Esophagus squamous epithelium (tissue), 5 donors: ENCODE measurements at regions not wholly inside any gene's neighbourhood (a gene's known extent, or its start where the extent isn't known, plus 50 kb on each side); places are given as distances from the start of the nearest gene placed in this dataset.

Experiments
- DNase-seq: peaks from one replicate; lab custom pipeline; 2025; lab: John Stamatoyannopoulos, UW
- H3K27ac ChIP-seq, 4 donors: fragments of 200-600 bp; sonication (generic); one replicate each; pipeline ENCODE4 v1.5.1; 2016 to 2019; ENCODE audit warnings: mild to moderate bottlenecking in 1 of 4
- H3K27me3 ChIP-seq, 4 donors: fragments of 200-600 bp; sonication (generic); 1 replicate in 3 of 4; 2 replicates in 1 of 4; pipeline versions ENCODE4 v1.5.1 to v1.6.0; 2017 to 2021; ENCODE audit warnings: antibody characterized with exemption in 1 of 4
- H3K36me3 ChIP-seq, 3 donors: fragments of 200-600 bp; sonication (generic); one replicate each; pipeline ENCODE4 v1.5.1; 2016 to 2019
- H3K4me1 ChIP-seq, 3 donors: fragments of 200-600 bp; sonication (generic); one replicate each; pipeline ENCODE4 v1.5.1; 2017 to 2019
- H3K4me3 ChIP-seq, 4 donors: fragments of 200-600 bp; sonication (generic); 1 replicate in 3 of 4; 2 replicates in 1 of 4; pipeline ENCODE4 v1.5.1; 2016 to 2019; ENCODE audit warnings: mild to moderate bottlenecking in 2 of 4, moderate library complexity in 1 of 4
- H3K9me3 ChIP-seq, 3 donors: fragments of 200-600 bp; sonication (generic); one replicate each; pipeline ENCODE4 v1.5.1; 2016 to 2019
- POLR2A ChIP-seq, 4 donors: fragments of 450-650 bp; IDR thresholded peaks; one replicate each; pipeline ENCODE4 v1.6.1; 2017; ENCODE audit warnings: antibody characterized with exemption in 4 of 4, mild to moderate bottlenecking in 4 of 4, moderate library complexity in 3 of 4
- WGBS, 2 donors: methylation state at CpG; one replicate each; pipeline ENCODE4 v1.1.5; 2018; 5-methylcytosine and 5-hydroxymethylcytosine counted together
- intact Hi-C: fragments of 100-400 bp; cut with DNase I; formaldehyde crosslinking; loops from one replicate; pipeline ENCODE4 v1.15.0; 2022
- TF ChIP-seq, protein P1 (sequence below), 6 experiments: fragments of 450-650 bp in 4 of 6; fragments of 200-600 bp in 2 of 6; sonication (generic) in 2 of 6; IDR thresholded peaks; one replicate each; pipeline ENCODE4 v1.5.1; 2016 to 2019; ENCODE audit warnings: antibody characterized with exemption in 6 of 6, mild to moderate bottlenecking in 4 of 6, moderate library complexity in 4 of 6
- donor health status: DM: yes; HTN: yes; CAD: no.

DNA sequence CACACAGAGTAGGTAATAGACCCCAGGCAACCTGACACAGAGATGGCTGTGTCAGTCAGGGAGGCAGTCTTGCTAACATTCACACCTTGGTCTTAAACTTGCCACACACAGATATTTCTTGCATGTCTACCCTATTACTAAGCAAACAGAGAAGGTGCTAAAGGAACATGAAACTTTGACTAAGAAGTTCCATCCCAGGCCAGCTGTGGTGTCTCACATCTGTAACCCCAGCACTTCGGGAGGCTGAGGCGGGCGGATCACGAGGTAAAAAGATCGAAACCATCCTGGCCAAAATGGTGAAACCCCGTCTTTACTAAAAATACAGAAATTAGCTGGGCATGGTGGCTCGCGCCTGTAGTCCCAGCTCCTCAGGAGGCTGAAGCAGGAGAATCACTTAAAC, 222.4 kb upstream of the JARID2 start:
- Histone ChIP-seq H3K27ac (no peak overlapping the region), H3K4me1 (peaks cover 0 to 5% (median 4%) of the 10 kb centered on the region in 3 donors), H3K4me3 (no peak overlapping the region), H3K36me3 (no peaks in the 10 kb centered on the region), H3K27me3 (no peaks in the 10 kb centered on the region), H3K9me3 (no peaks in the 10 kb centered on the region)
- intact Hi-C loops, result no loop called here
- 86 to 96% methylated on average over 7 to 8 of the region's 8 CpGs for WGBS, 2 donors
- TF ChIP-seq, protein P1, sequence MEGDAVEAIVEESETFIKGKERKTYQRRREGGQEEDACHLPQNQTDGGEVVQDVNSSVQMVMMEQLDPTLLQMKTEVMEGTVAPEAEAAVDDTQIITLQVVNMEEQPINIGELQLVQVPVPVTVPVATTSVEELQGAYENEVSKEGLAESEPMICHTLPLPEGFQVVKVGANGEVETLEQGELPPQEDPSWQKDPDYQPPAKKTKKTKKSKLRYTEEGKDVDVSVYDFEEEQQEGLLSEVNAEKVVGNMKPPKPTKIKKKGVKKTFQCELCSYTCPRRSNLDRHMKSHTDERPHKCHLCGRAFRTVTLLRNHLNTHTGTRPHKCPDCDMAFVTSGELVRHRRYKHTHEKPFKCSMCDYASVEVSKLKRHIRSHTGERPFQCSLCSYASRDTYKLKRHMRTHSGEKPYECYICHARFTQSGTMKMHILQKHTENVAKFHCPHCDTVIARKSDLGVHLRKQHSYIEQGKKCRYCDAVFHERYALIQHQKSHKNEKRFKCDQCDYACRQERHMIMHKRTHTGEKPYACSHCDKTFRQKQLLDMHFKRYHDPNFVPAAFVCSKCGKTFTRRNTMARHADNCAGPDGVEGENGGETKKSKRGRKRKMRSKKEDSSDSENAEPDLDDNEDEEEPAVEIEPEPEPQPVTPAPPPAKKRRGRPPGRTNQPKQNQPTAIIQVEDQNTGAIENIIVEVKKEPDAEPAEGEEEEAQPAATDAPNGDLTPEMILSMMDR (IDR thresholded peaks at IDR 0.05), result no peak
- TF ChIP-seq POLR2A (IDR thresholded peaks at IDR 0.05), result no peak
- no peak for DNase-seq

DNA sequence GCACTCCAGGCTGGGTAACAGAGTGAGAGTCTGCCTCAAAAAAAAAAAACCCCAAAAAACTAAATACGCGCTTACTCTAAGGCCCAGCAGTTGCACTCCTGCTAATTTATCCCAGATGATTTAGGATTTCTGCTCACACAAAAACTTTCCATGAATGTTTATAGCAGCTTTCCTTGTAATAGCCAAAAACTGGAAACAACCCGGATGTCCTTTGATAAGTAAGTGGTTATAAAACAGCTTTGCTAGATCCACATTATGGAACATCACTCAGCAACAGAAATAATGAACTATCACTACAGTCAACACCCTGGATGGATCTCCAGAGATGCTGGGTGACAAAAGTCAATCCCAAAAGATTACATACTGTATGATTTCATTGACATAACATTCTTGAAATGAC, 220.4 kb upstream of the JARID2 start:
- WGBS, 2 donors, result 71 to 78% methylated on average over 3 of the region's 3 CpGs
- DNase-seq, result no peak
- H3K4me3 ChIP-seq, result no peak overlapping the region
- peaks cover 0 to 5% (median 4%) of the 10 kb centered on the region in 3 donors for H3K4me1 ChIP-seq
- no peak for TF ChIP-seq POLR2A (IDR thresholded peaks at IDR 0.05)
- TF ChIP-seq, protein P1 (IDR thresholded peaks at IDR 0.05), result no peak
- intact Hi-C loops, result no loop called here
- H3K36me3 ChIP-seq, result no peaks in the 10 kb centered on the region
- no peaks in the 10 kb centered on the region for H3K9me3 ChIP-seq
- H3K27ac ChIP-seq, result no peak overlapping the region
- H3K27me3 ChIP-seq, result no peaks in the 10 kb centered on the region

DNA sequence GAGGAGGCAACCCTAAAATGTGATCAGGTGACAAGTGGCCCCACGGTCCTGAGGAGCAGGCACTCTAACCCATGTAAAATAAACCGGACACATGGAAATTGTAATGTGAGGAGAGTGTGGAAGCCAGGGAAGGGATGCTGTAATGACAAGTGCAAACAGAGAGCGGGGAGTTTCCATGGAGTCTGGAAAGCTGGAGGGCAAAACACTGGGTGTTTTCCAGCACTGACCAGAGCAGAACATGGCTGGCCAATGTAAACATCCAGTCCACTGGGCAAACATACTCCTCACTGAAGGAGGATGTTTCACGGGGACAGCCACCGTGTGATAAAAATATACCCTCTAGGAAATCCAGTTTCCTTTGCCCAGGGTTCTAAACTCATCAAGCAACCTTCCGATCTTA, 219.0 kb upstream of the JARID2 start:
- WGBS, 2 donors, result 29 to 34% methylated on average over 6 of the region's 6 CpGs
- intact Hi-C loops, result no loop called here

DNA sequence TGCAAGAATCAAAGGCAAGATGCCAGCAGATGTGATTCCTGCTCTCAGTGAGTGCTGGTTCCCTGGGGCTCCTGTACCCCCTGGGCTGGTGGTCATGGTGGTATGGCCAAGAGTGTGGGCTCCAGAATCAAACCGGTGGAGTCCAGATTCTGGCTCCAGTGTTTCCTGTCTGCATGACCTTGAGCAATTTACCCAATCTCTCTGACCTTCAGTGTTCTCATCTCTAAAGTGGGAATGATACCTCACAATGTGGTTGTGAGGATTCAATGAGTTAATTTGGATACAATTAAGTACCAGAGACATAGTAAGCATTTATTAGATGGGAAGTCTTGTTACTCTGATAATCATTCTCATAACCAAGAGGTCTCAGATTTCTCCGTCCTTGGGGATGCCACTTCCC, 218.4 kb upstream of the JARID2 start:
- Histone ChIP-seq H3K36me3 (no peaks in the 10 kb centered on the region), H3K9me3 (no peaks in the 10 kb centered on the region), H3K27ac (no peak overlapping the region), H3K4me3 (no peak overlapping the region), H3K4me1 (peaks cover 0 to 5% (median 4%) of the 10 kb centered on the region in 3 donors), H3K27me3 (no peaks in the 10 kb centered on the region)
- no peak for TF ChIP-seq POLR2A (IDR thresholded peaks at IDR 0.05)
- TF ChIP-seq, protein P1 (IDR thresholded peaks at IDR 0.05), result no peak
- 63 to 81% methylated on average over 2 of the region's 2 CpGs for WGBS, 2 donors
- intact Hi-C loops, result no loop called here
- no peak for DNase-seq

More for the DNA sequence above, 219.0 kb upstream of the JARID2 start:
- Histone ChIP-seq H3K27ac (no peak overlapping the region), H3K4me1 (peaks cover 0 to 5% (median 4%) of the 10 kb centered on the region in 3 donors), H3K27me3 (no peaks in the 10 kb centered on the region), H3K9me3 (no peaks in the 10 kb centered on the region), H3K36me3 (no peaks in the 10 kb centered on the region), H3K4me3 (no peak overlapping the region)
- TF ChIP-seq POLR2A (IDR thresholded peaks at IDR 0.05), result no peak
- TF ChIP-seq, protein P1 (IDR thresholded peaks at IDR 0.05), result no peak
- DNase-seq, result no peak

DNA sequence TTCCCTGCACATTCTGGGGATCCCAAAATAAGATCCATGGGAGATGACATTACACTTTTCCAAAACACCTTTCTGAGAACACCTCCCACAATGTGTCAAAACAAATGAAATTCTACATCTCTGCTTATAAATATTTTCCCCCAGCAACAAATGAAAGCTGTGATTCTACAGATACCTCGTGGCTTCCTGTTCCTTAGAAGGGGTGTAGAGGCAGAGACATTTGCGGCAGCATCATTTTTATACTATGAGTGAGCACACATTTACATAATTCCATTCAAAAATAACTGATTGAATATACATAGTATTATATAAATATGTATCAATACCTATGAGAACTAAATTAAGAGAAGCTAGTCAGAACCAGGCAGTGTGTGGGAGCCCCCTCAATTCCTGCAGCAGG, 213.9 kb upstream of the JARID2 start:
- DNase-seq, result no peak
- Histone ChIP-seq H3K36me3 (no peaks in the 10 kb centered on the region), H3K27me3 (no peaks in the 10 kb centered on the region), H3K4me3 (no peak overlapping the region), H3K9me3 (no peaks in the 10 kb centered on the region), H3K4me1 (peaks cover 0 to 10% (median 0%) of the 10 kb centered on the region in 3 donors), H3K27ac (no peak overlapping the region)
- 79 to 84% methylated on average over 2 of the region's 2 CpGs for WGBS, 2 donors
- intact Hi-C loops, result no loop called here
- TF ChIP-seq, protein P1 (IDR thresholded peaks at IDR 0.05), result no peak
- TF ChIP-seq POLR2A (IDR thresholded peaks at IDR 0.05), result no peak
